Activated CD4-positive, alpha-beta memory T cell treated with anti-CD3 and anti-CD28 coated beads, Interleukin-2, amount 10 ng/mL, durations not matched to agents 7 days and 5 days (primary cell): ENCODE measurements at regions not wholly inside any gene's neighbourhood (a gene's known extent, or its start where the extent isn't known, plus 50 kb on each side); places are given as distances from the start of the nearest gene placed in this dataset.

Experiments used
- CTCF ChIA-PET: fragments of 350-600 bp; sonication (Branson Sonifier 250); formaldehyde crosslinking; loops from one replicate; lab custom pipeline; 2021; ENCODE audit warnings: antibody characterized with exemption, inconsistent platforms; lab: Charles Lee
- POLR2A ChIA-PET: fragments of 350-600 bp; sonication (Branson Sonifier 250); formaldehyde crosslinking; loops from one replicate; lab custom pipeline; 2021; ENCODE audit warnings: antibody characterized with exemption; lab: Charles Lee
- DNase-seq: peaks from one replicate; pipeline ENCODE4 v3.0.0-alpha.2; 2020
- H3K27ac Mint-ChIP-seq: one replicate; pipeline ENCODE4 v1.8.0; 2021; ENCODE audit warnings: mild to moderate bottlenecking, mixed read lengths
- H3K27me3 Mint-ChIP-seq: one replicate; pipeline ENCODE4 v1.8.0; 2021; ENCODE audit warnings: mixed read lengths
- H3K36me3 Mint-ChIP-seq: one replicate; pipeline ENCODE4 v1.8.0; 2021; ENCODE audit warnings: low read depth, mixed read lengths
- H3K4me1 Mint-ChIP-seq: one replicate; pipeline ENCODE4 v1.8.0; 2021; ENCODE audit warnings: mixed read lengths
- H3K4me3 Mint-ChIP-seq: one replicate; pipeline ENCODE4 v1.8.0; 2021; ENCODE audit warnings: mild to moderate bottlenecking, mixed read lengths
- H3K9me3 Mint-ChIP-seq: one replicate; pipeline ENCODE4 v1.8.0; 2021; ENCODE audit warnings: mixed read lengths

DNA sequence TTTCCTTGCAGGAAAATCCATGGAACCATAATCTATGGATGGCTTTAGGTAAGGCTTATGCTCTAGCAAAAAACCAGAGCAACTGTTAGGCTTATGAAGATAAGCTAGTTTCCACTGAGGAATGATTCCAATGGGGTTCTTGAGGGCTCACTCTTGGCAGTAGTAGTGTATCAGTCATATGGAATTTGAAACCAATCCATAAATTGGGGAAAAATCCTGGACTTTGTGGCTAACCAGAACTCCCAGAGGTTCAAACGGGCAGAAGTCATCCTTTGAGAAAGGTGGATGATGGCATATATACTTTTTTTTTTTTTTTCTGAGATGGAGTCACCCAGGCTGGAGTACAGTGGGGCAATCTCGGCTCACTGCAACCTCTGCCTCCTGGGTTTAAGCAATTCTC lies 54.2 kb upstream of the ATF3 start:
- Mint-ChIP-seq H3K4me1 (peaks cover 10% of the 10 kb centered on the region), H3K4me3 (no peak overlapping the region), H3K9me3 (peaks cover 2% of the 10 kb centered on the region), H3K36me3 (peaks cover 4% of the 10 kb centered on the region), H3K27ac (no peak overlapping the region), H3K27me3 (peaks cover 62% of the 10 kb centered on the region)
- ChIA-PET POLR2A (interaction anchor here (0.9 kb wide), 1 partner anchor 54 kb away, joined by 3 read pairs; the partner anchor contains the start of gene ATF3), CTCF (interaction anchor here (0.9 to 3.2 kb wide), 2 partner anchors 98 to 111 kb away, joined by 3 to 15 read pairs; no protein-coding TSS in a partner anchor)
- DNase-seq = no peak

DNA sequence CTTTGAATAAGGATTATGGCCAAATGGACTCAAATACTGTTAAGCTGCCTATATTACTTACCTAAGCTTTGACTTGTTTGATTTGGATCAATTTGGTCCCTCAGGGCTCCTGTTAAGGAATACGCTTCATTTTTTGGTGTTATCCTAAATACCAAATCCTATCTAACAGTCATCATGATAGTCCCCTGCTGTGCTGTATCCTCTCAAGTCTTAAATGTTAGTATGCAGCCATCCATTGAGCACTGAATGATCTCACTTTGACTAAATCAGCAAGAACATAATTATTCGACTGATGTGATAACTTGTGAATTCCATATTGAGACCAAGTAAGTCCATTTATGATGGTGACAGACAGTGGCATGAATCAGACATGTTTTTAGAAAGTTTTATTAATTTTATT lies 53.1 kb upstream of the ATF3 start:
- H3K27me3 Mint-ChIP-seq = peaks cover 54% of the 10 kb centered on the region

DNA sequence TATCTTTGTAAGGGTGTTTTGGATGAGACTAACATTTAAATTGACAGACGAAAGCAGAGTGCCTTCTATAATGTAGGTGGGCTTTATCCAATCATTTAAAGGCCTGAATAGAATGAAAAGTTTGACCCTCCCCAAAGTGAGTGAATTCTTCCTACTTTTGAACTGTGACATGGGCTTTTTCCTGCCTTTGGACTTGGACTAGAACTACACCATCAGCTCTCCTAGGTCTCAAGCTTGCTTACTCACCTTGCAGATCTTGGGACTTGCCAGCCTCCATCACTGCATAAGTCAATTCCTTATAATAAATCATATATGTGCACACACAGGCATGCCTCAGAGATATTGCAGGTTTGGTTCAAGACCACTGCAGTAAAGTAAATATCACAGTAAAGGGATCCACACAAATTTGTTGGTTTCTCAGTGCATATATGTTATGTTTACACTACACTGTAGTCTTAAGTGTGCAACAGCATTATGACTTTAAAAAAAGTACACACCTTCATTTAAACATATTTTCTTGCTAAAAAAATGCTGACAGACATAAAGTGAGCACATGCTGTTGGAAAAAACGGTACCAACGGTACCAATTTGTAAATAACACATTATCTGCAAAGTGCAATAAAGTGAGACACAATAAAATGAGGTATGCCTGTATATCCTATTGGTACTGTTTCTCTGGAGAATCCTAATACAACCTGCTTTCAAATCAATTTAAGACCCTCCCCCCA lies 51.6 kb upstream of the ATF3 start:
- Mint-ChIP-seq H3K4me1 (peaks cover 16% of the 10 kb centered on the region), H3K9me3 (peaks cover 2% of the 10 kb centered on the region), H3K27ac (no peak overlapping the region), H3K4me3 (no peak overlapping the region), H3K27me3 (peaks cover 42% of the 10 kb centered on the region), H3K36me3 (peaks cover 4% of the 10 kb centered on the region)
- ChIA-PET POLR2A (interaction anchor here (0.8 to 2.7 kb wide), 4 partner anchors 10 to 54 kb away, joined by 3 to 36 read pairs (median 18); partner anchors contain the start of gene ATF3), CTCF (interaction anchor here (0.8 to 3.2 kb wide), 3 partner anchors 10 to 101 kb away, joined by 3 to 15 read pairs (median 5); no protein-coding TSS in a partner anchor)
- no peak for DNase-seq

More for the DNA sequence above, 53.1 kb upstream of the ATF3 start:
- no peak for DNase-seq
- POLR2A ChIA-PET = interaction anchor here (0.9 kb wide), 1 partner anchor 53 kb away, joined by 3 read pairs; the partner anchor contains the start of gene ATF3
- Mint-ChIP-seq H3K4me3 (no peak overlapping the region), H3K27ac (no peak overlapping the region), H3K4me1 (peaks cover 16% of the 10 kb centered on the region), H3K36me3 (peaks cover 4% of the 10 kb centered on the region), H3K9me3 (peaks cover 2% of the 10 kb centered on the region)
- CTCF ChIA-PET = interaction anchor here (0.9 to 3.2 kb wide), 3 partner anchors 78 to 110 kb away, joined by 3 to 15 read pairs (median 3); no protein-coding TSS in a partner anchor

DNA sequence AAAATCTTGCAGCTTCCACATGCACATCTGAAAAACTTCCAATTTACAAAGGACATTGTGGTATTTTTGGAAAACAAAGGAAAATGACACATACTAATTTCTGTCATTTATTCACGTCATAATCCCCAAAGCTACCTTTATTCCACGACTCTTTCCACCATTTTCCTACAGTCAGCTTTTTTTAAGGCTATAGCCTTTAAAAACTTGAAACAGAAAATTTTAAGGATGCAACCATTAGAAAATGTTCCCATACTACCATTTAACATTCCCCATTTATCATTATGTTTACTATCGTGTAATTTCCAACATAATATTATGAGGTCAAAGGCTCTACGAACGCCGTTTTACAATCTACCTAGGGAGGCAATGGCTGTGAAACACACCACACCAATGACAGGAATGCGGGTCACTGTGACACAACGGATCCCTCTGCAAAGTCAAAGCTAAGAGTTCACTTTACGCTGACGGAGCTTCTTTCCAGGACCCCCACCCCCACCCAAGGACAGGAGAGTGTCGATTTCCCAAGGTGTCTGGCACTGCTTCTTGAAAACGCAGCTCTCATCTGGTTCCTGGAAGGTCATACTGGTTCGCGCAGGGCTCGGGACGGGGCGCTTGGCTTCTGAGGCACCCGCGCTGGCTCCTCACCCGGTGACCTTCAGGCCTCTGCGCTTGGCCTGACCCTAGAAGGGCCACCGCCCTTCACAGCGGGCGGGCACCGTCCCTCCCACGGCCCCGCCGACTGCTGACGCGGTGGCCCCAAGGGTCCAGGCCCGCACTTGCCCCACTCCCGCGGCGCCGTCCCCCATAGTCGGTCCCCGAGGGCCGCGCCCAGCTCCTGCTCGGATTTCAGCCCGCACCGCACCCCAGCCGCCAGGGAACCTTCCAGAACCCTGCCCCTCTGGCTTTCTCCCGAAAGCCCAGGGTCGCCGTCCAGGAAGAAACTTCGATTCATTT lies 50.5 kb upstream of the ATF3 start:
- Mint-ChIP-seq H3K4me1 (peaks cover 16% of the 10 kb centered on the region), H3K36me3 (peaks cover 4% of the 10 kb centered on the region), H3K4me3 (peak overlapping the region; percentile 71), H3K9me3 (peaks cover 4% of the 10 kb centered on the region), H3K27ac (peak overlapping the region; percentile 48), H3K27me3 (peaks cover 39% of the 10 kb centered on the region)
- DNase-seq = no peak
- CTCF ChIA-PET = interaction anchor here (0.6 to 1.4 kb wide), 8 partner anchors 9 to 158 kb away, joined by 3 to 5 read pairs (median 3); no protein-coding TSS in a partner anchor
- POLR2A ChIA-PET = interaction anchor here (0.6 to 2.7 kb wide), 16 partner anchors 9 to 302 kb away, joined by 3 to 36 read pairs (median 3); partner anchors contain the start of genes ATF3, NSL1 and TATDN3

DNA sequence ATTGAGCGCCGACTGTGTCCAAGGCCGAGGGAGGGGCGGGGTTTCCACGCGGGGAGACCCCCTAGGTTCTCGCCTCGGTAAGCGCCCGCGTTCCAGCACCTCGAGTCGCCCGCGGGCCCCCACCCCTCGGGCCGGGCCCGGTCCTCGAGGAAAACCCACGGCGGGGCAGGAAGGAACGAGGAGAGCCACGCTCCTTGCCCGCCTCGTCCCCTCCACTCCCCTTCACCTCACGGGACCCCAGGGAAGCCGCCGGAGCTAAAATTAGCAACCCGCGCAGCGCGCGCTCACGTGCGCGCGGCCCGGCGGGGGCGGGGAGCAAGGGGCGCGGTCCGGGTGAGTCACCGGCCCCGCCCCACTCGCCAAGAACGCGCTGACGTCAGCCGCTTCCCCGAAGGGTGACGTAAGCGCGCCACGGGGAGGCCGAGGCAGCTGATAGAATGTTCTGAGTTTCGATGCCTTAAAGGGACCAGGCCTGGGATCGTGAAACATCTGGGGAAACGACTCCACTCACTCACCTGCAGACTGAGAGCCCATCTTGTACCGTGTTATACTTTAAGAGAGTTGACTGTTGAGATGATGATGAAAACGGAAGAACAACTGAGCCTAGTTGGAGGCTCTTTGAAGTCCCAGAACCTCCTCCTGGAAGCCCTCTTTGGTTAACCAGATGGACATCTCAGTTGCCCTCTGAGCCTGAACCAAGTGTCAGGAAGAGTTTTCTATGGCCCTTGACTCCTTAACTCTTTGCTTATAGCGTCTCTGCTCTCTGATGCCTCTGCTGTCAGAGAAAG lies 49.7 kb upstream of the ATF3 start:
- ChIA-PET POLR2A (interaction anchor here (0.6 to 2.7 kb wide), 15 partner anchors 8 to 303 kb away, joined by 3 to 36 read pairs (median 3); partner anchors contain the start of genes ATF3, NSL1 and TATDN3), CTCF (interaction anchor here (0.6 to 1.4 kb wide), 7 partner anchors 8 to 157 kb away, joined by 3 to 5 read pairs (median 3); no protein-coding TSS in a partner anchor)
- Mint-ChIP-seq H3K4me1 (peaks cover 16% of the 10 kb centered on the region), H3K27me3 (peaks cover 35% of the 10 kb centered on the region), H3K27ac (peak overlapping the region; percentile 85), H3K4me3 (peak overlapping the region; percentile 71), H3K36me3 (peaks cover 4% of the 10 kb centered on the region), H3K9me3 (peaks cover 6% of the 10 kb centered on the region)
- peak; percentile 94 for DNase-seq
